Heart right ventricle (tissue), 16 donors: ENCODE measurements at regions not wholly inside any gene's neighbourhood (a gene's known extent, or its start where the extent isn't known, plus 50 kb on each side); places are given as distances from the start of the nearest gene placed in this dataset.

Experiments
- ATAC-seq, 8 donors: fragments of 200-7000 bp; cut with Tn5 transposase; one replicate each; pipeline ENCODE4 v1.9.1; 2020; ENCODE audit warnings: mild to moderate bottlenecking in 8 of 8, moderate library complexity in 8 of 8, moderate number of reproducible peaks in 1 of 8
- DNase-seq, 2 donors: peaks; one replicate each; pipeline ENCODE4 v3.0.0-alpha.2; 2020
- H3K27ac ChIP-seq, 10 donors: fragments of 200-600 bp; sonication (generic) in 2 of 10; one replicate each; pipeline versions ENCODE4 v1.5.0 to v1.8.0; 2020 to 2022; ENCODE audit warnings: mild to moderate bottlenecking in 3 of 10
- H3K27me3 ChIP-seq, 7 donors: fragments of 200-600 bp; one replicate each; pipeline ENCODE4 v1.8.0; 2021 to 2022; ENCODE audit warnings: mild to moderate bottlenecking in 2 of 7
- H3K36me3 ChIP-seq, 9 donors: fragments of 200-600 bp; sonication (generic) in 1 of 9; one replicate each; pipeline versions ENCODE4 v1.5.0 to v1.8.0; 2020 to 2022; ENCODE audit warnings: mild to moderate bottlenecking in 2 of 9
- H3K4me1 ChIP-seq, 9 donors: fragments of 200-600 bp; sonication (generic) in 1 of 9; one replicate each; pipeline versions ENCODE4 v1.5.0 to v1.8.0; 2020 to 2022; ENCODE audit warnings: mild to moderate bottlenecking in 4 of 9
- H3K4me3 ChIP-seq, 10 donors: fragments of 200-600 bp; sonication (generic) in 2 of 10; one replicate each; pipeline versions ENCODE4 v1.5.0 to v1.8.0; 2020 to 2022; ENCODE audit warnings: mild to moderate bottlenecking in 7 of 10, moderate library complexity in 2 of 10
- H3K9me3 ChIP-seq, 11 donors: fragments of 200-600 bp in 10 of 11; sonication (generic) in 2 of 11; one replicate each; pipeline versions ENCODE4 v1.5.0 to v1.8.0; 2013 to 2022; ENCODE audit warnings: mild to moderate bottlenecking in 2 of 11, control low read depth in 1 of 11, moderate library complexity in 1 of 11
- WGBS, 2 donors: extraction: QIAGEN DNeasy Blood & Tissue Kit; methylation state at CpG; one replicate each; pipeline ENCODE4 v1.1.7; 2013; ENCODE audit warnings: inconsistent platforms in 1 of 2; 5-methylcytosine and 5-hydroxymethylcytosine counted together
- intact Hi-C, 10 donors: fragments of 100-400 bp; cut with DNase I; formaldehyde crosslinking; loops; one replicate each; pipeline versions ENCODE4 v1.11.1 to v1.14.2; 2022
- TF ChIP-seq, protein P1 (sequence below), 9 donors: fragments of 200-600 bp; sonication (generic) in 2 of 9; IDR thresholded peaks; one replicate each; pipeline versions ENCODE4 v1.5.0 to v1.8.0; 2021 to 2022; ENCODE audit warnings: antibody characterized with exemption in 9 of 9, mild to moderate bottlenecking in 5 of 9, moderate library complexity in 1 of 9
- donor health status: Arrhythmogenic right ventricular cardiomyopathy.
- donor health status: ischemic (EF 13 %, LVEDD 7.1; RV severe dilation, severe dysfunction).
- donor health status: healthy with polysubstance abuse.
- donor health status: DM: no; HTN: yes; CAD: no.
- donor health status: DM: no; HTN: no; CAD: no.
- donor health status: ischemic (EF 25% LVEDD 6.9; RV normal size, moderate dysfunction).
- donor health status: ischemic (EF 25% LVEDD 5.7; RV mildly dilated, moderate dysfunction).
- donor health status: healthy.
- donor health status: DM: yes; HTN: yes; CAD: no.
- donor health status: Ischemic cardiomyopathy.
- donor health status: ischemic (EF 35%, LVEDD 5.7; RV mildly dilated, moderate dysfunction).
- donor health status: nonischemic (EF 11% LVEDD 7.7; RV severe dilation, severe dysfunction).
- donor health status: DM: yes; HTN: yes; CAD: no.
- donor health status: PGD.
- donor health status: ischemic (EF 29% LVEDD 5.4; RV normal size, mild dysfunction).
- donor health status: nonischemic (EF 23%, LVEDD 6.1; RV moderate dilation, normal function).

DNA sequence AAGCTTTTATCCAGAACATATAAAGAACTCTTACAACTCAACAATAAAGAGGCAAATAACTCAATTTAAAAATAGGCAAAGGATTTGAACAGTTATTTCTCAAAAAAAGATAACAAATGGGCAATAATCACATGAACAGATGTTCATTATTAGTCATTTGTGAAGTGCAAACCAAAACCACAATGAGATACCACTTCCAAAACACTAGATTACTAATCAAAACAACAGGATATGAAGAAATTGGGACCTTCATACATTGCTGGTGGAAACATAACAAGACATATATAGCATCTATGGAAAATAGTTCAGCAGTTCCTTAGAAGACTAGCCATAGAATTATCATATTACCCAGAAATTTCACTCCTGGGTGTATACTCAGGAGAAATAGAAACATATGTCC is 224.6 kb downstream of the FBXO8 start:
- TF ChIP-seq, protein P1, sequence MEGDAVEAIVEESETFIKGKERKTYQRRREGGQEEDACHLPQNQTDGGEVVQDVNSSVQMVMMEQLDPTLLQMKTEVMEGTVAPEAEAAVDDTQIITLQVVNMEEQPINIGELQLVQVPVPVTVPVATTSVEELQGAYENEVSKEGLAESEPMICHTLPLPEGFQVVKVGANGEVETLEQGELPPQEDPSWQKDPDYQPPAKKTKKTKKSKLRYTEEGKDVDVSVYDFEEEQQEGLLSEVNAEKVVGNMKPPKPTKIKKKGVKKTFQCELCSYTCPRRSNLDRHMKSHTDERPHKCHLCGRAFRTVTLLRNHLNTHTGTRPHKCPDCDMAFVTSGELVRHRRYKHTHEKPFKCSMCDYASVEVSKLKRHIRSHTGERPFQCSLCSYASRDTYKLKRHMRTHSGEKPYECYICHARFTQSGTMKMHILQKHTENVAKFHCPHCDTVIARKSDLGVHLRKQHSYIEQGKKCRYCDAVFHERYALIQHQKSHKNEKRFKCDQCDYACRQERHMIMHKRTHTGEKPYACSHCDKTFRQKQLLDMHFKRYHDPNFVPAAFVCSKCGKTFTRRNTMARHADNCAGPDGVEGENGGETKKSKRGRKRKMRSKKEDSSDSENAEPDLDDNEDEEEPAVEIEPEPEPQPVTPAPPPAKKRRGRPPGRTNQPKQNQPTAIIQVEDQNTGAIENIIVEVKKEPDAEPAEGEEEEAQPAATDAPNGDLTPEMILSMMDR (IDR thresholded peaks at IDR 0.05), result no peak
- H3K4me1 ChIP-seq, result no peaks in the 10 kb centered on the region
- intact Hi-C loops, result no loop called here

DNA sequence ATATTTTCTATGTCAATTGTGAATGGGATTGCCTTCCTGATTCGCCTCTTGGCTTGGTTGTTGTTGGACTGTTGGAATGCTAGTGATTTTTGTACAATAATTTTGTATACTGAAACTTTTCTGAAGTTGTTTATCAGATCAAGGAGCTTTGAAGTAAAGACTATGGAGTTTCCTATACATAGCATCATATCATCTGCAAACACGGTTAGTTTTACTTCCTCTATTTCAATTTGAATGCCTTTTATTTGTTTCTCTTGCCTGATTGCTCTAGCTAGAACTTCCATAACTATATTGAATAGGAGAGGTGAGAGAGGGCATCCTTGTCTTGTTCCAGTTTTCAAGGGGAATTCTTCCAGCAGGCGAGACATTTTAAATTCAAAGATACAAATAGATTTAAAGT is 226.5 kb downstream of the FBXO8 start:
- DNase-seq, result no peak
- H3K36me3 ChIP-seq, result no peaks in the 10 kb centered on the region
- H3K4me3 ChIP-seq, result no peak overlapping the region
- H3K27me3 ChIP-seq, result no peaks in the 10 kb centered on the region
- no peak overlapping the region for H3K27ac ChIP-seq
- 50 to 78% methylated on average over 3 of the region's 3 CpGs for WGBS, 2 donors
- intact Hi-C loops, result no loop called here
- no peak for ATAC-seq
- TF ChIP-seq, protein P1 (IDR thresholded peaks at IDR 0.05), result no peak
- H3K4me1 ChIP-seq, result no peaks in the 10 kb centered on the region
- peaks cover 0 to 20% (median 0%) of the 10 kb centered on the region in 11 donors for H3K9me3 ChIP-seq

More for the DNA sequence above, 224.6 kb downstream of the FBXO8 start:
- H3K27ac ChIP-seq, result no peak overlapping the region
- H3K27me3 ChIP-seq, result no peaks in the 10 kb centered on the region
- no peak overlapping the region for H3K4me3 ChIP-seq
- DNase-seq, result no peak
- no peaks in the 10 kb centered on the region for H3K36me3 ChIP-seq
- H3K9me3 ChIP-seq, result peaks cover 0 to 20% (median 0%) of the 10 kb centered on the region in 11 donors
- no peak for ATAC-seq

DNA sequence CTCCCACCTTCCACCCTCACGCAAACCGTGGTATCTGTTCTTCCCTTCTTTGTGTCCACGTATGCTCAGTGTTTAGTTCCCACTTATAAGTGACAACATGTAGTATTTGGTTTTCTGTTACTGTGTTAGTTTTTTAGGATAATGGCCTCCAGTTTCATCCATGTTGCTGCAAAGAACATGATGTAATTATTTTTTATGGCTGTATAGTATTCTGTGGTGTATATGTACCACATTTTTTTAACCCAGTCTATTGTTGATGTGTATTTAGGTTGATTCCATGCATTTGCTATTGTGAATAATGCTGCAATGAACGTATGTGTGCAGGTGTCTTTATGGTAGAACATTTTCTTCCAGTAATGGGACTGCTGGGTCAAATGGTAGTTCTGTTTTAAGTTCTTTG is 228.1 kb downstream of the FBXO8 start:
- DNase-seq (no peak), ATAC-seq (no peak)
- Histone ChIP-seq H3K27ac (no peak overlapping the region), H3K4me1 (no peaks in the 10 kb centered on the region), H3K9me3 (peaks cover 0 to 12% (median 0%) of the 10 kb centered on the region in 11 donors), H3K36me3 (no peaks in the 10 kb centered on the region), H3K4me3 (no peak overlapping the region), H3K27me3 (no peaks in the 10 kb centered on the region)
- 77 to 83% methylated on average over 4 of the region's 4 CpGs for WGBS, 2 donors
- TF ChIP-seq, protein P1 (IDR thresholded peaks at IDR 0.05), result no peak
- intact Hi-C loops, result no loop called here

DNA sequence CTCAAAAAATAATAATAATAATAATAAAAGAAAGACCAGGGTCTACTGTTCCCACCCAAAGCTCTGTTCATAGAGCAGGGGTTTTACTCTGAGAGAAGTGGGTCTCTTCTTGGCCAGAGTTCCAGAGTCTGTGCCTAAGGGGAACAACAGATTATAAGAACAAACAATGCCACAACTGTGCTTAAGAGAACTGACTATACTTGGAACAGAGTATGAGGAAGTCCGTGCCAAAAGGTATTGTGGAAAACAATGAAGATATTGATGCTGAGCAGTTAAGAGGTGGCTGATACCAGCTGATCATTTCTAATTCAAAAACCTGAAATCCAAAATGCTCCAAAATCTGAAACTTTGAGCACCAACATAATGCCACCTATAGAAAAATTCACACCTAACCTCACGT is 229.6 kb downstream of the FBXO8 start:
- intact Hi-C loops, result no loop called here
- Histone ChIP-seq H3K9me3 (peaks cover 0 to 12% (median 0%) of the 10 kb centered on the region in 11 donors), H3K27ac (no peak overlapping the region), H3K4me1 (no peaks in the 10 kb centered on the region), H3K36me3 (no peaks in the 10 kb centered on the region), H3K4me3 (no peak overlapping the region), H3K27me3 (no peaks in the 10 kb centered on the region)
- DNase-seq (no peak), ATAC-seq (no peak)
- TF ChIP-seq, protein P1 (IDR thresholded peaks at IDR 0.05), result no peak
- 77 to 78% methylated on average over 2 of the region's 2 CpGs for WGBS, 2 donors
